B cell (primary cell): ENCODE measurements at regions not wholly inside any gene's neighbourhood (a gene's known extent, or its start where the extent isn't known, plus 50 kb on each side); places are given as distances from the start of the nearest gene placed in this dataset.

Experiments used
- ATAC-seq: fragments of 200-7000 bp; cut with Tn5 transposase; one replicate; pipeline ENCODE4 v1.10.0; 2021; ENCODE audit warnings: low read depth, mild to moderate bottlenecking, moderate number of reproducible peaks, moderate library complexity
- CTCF ChIA-PET: fragments of 350-600 bp; sonication (Branson Sonifier 250); formaldehyde crosslinking; loops from one replicate; lab custom pipeline; 2021; ENCODE audit warnings: antibody characterized with exemption, inconsistent platforms; lab: Charles Lee
- POLR2A ChIA-PET: fragments of 350-600 bp; sonication (Branson Sonifier 250); formaldehyde crosslinking; loops from one replicate; lab custom pipeline; 2021; ENCODE audit warnings: antibody characterized with exemption; lab: Charles Lee
- DNase-seq: peaks from one replicate; pipeline ENCODE4 v3.0.0; 2013
- H2AFZ ChIP-seq: 2 replicates; pipeline ENCODE4 v1.6.1; 2012; ENCODE audit warnings: mild to moderate bottlenecking, low read depth, low read length; ENCODE audit not compliant: insufficient read depth, poor library complexity, severe bottlenecking
- H3K27ac ChIP-seq, 2 donors: 1 replicate in 1 of 2; 2 replicates in 1 of 2; pipeline ENCODE4 v1.5.1; 2012 to 2013; ENCODE audit warnings: low read length in 2 of 2, mild to moderate bottlenecking in 2 of 2, moderate library complexity in 1 of 2
- H3K27me3 ChIP-seq, 4 experiments: fragments of 200-600 bp in 1 of 4; sonication (generic) in 1 of 4; replicated peaks in 1 of 4; 1 replicate in 2 of 4; 2 replicates in 2 of 4; pipeline versions ENCODE4 v1.6.1 to v1.7.0; 2013 to 2016; ENCODE audit warnings: low read length in 3 of 4, mild to moderate bottlenecking in 2 of 4, mixed read lengths in 1 of 4, moderate library complexity in 1 of 4; ENCODE audit not compliant: insufficient read depth in 4 of 4, control insufficient read depth in 3 of 4; ENCODE audit errors: control extremely low read depth in 1 of 4
- H3K36me3 ChIP-seq, 2 experiments: replicated peaks in 1 of 2; 1 replicate in 1 of 2; 2 replicates in 1 of 2; pipeline versions ENCODE4 v1.6.1 to v1.7.1; 2013; ENCODE audit warnings: low read length in 1 of 2; ENCODE audit not compliant: insufficient read depth in 2 of 2, control insufficient read depth in 1 of 2; ENCODE audit errors: control extremely low read depth in 1 of 2, extremely low read depth in 1 of 2
- H3K4me1 ChIP-seq, 2 donors: fragments of 200-600 bp in 1 of 2; sonication (generic) in 1 of 2; 1 replicate in 1 of 2; 2 replicates in 1 of 2; pipeline versions ENCODE4 v1.5.1 to v1.6.1; 2013 to 2017; ENCODE audit warnings: low read length in 2 of 2; ENCODE audit not compliant: control insufficient read depth in 2 of 2, insufficient read depth in 2 of 2
- H3K4me2 ChIP-seq: replicated peaks from 2 replicates; pipeline ENCODE3; 2012; ENCODE audit warnings: mild to moderate bottlenecking, low read depth, low read length; ENCODE audit not compliant: poor library complexity, severe bottlenecking
- H3K4me3 ChIP-seq, 5 experiments: fragments of 200-600 bp in 1 of 5; sonication (generic) in 1 of 5; 1 replicate in 3 of 5; 2 replicates in 2 of 5; pipeline versions ENCODE4 v1.5.1 to v1.7.0; 2011 to 2016; ENCODE audit warnings: low read length in 4 of 5, mild to moderate bottlenecking in 4 of 5, low read depth in 2 of 5, control low read depth in 1 of 5, moderate library complexity in 1 of 5; ENCODE audit not compliant: insufficient read depth in 1 of 5; ENCODE audit errors: control extremely low read depth in 1 of 5, extremely low read depth in 1 of 5
- H3K79me2 ChIP-seq: fragments of 200-600 bp; sonication (generic); one replicate; pipeline ENCODE4 v1.6.0; 2016; ENCODE audit warnings: low read length; ENCODE audit not compliant: control insufficient read depth, insufficient read depth
- H3K9ac ChIP-seq: fragments of 200-600 bp; sonication (generic); 2 replicates; pipeline ENCODE4 v1.6.1; 2017; ENCODE audit warnings: mild to moderate bottlenecking, low read length, moderate library complexity
- H3K9me3 ChIP-seq, 3 donors: one replicate each; pipeline versions ENCODE4 v1.6.1 to v1.7.1; 2013; ENCODE audit warnings: low read length in 2 of 3; ENCODE audit not compliant: control insufficient read depth in 2 of 3, insufficient read depth in 1 of 3; ENCODE audit errors: control extremely low read depth in 1 of 3
- H4K20me1 ChIP-seq: 2 replicates; pipeline ENCODE4 v1.6.0; 2012; ENCODE audit warnings: mild to moderate bottlenecking, low read length; ENCODE audit not compliant: insufficient read depth, control insufficient read depth, poor library complexity, severe bottlenecking
- H3K27ac Mint-ChIP-seq: one replicate; pipeline ENCODE4 v1.8.0; 2021; ENCODE audit warnings: mixed read lengths
- H3K27me3 Mint-ChIP-seq: one replicate; pipeline ENCODE4 v1.8.0; 2021; ENCODE audit warnings: mixed read lengths
- H3K4me1 Mint-ChIP-seq: one replicate; pipeline ENCODE4 v1.8.0; 2021; ENCODE audit warnings: mixed read lengths
- H3K4me3 Mint-ChIP-seq: one replicate; pipeline ENCODE4 v1.8.0; 2021; ENCODE audit warnings: mixed read lengths
- H3K9me3 Mint-ChIP-seq: one replicate; pipeline ENCODE4 v1.8.0; 2022; ENCODE audit warnings: mixed read lengths; ENCODE audit not compliant: insufficient read depth
- CTCF ChIP-seq: fragments of 200-600 bp; IDR thresholded peaks from one replicate; pipeline ENCODE4 v1.8.0; 2022; ENCODE audit warnings: antibody characterized with exemption, mild to moderate bottlenecking
- EZH2 ChIP-seq: IDR thresholded peaks from 2 replicates; pipeline ENCODE4 v1.6.1; 2012; ENCODE audit warnings: borderline replicate concordance, low read depth, mild to moderate bottlenecking, moderate library complexity, low read length; ENCODE audit not compliant: insufficient read depth, poor library complexity, severe bottlenecking
- WGBS: methylation state at CpG from one replicate; pipeline ENCODE4 v1.1.5; 2013; ENCODE audit warnings: missing lambda C conversion rate; ENCODE audit not compliant: insufficient coverage; 5-methylcytosine and 5-hydroxymethylcytosine counted together
- intact Hi-C: fragments of 100-400 bp; cut with micrococcal nuclease; formaldehyde crosslinking; loops from one replicate; pipeline ENCODE4 v1.10.0; 2022

DNA sequence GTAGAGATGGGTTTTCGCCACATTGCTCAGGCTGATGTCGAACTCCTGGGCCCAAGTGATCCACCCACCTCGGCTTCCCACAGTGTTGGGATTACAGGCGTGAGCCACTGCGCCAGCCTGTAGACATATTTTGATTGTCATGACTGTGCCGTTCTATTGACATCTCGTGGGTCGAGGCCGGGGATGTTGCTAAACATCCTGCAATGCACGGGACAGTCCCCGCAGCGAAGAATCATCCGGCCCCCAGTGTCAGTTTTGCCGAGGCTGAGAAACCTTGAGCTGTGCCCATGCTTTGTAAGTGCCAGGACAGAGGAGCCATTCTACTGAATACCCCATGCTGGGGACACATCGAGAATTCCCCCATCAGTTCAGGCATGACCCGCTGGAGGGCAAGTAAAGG lies 69.1 kb upstream of the GSE1 start:
- H3K4me3 ChIP-seq = no peak overlapping the region
- no peaks in the 10 kb centered on the region for H3K4me1 Mint-ChIP-seq
- no peaks in the 10 kb centered on the region for H4K20me1 ChIP-seq
- TF ChIP-seq CTCF = no peak
- TF ChIP-seq EZH2 = no peak
- CTCF ChIA-PET = no interaction called here
- 94% methylated on average over 16 of the region's 16 CpGs for WGBS
- no peak overlapping the region for H3K4me3 Mint-ChIP-seq
- H3K9me3 Mint-ChIP-seq = no peaks in the 10 kb centered on the region
- no peaks in the 10 kb centered on the region for H3K4me1 ChIP-seq
- ATAC-seq (no peak), DNase-seq (no peak)
- no peak overlapping the region for H3K4me2 ChIP-seq
- no peak overlapping the region for H2AFZ ChIP-seq
- no peak overlapping the region for H3K27ac Mint-ChIP-seq
- no peaks in the 10 kb centered on the region for H3K27me3 Mint-ChIP-seq
- H3K36me3 ChIP-seq = no peaks in the 10 kb centered on the region
- peaks cover 1 to 29% (median 12%) of the 10 kb centered on the region in 3 donors for H3K9me3 ChIP-seq
- no peak overlapping the region for H3K9ac ChIP-seq
- intact Hi-C loops = no loop called here
- POLR2A ChIA-PET = no interaction called here
- H3K27me3 ChIP-seq = no peaks in the 10 kb centered on the region
- H3K79me2 ChIP-seq = no peaks in the 10 kb centered on the region
- no peak overlapping the region for H3K27ac ChIP-seq

GRCh38 chr16:85544668-85545067 lies 68.5 kb upstream of the GSE1 start:
- intact Hi-C loops = no loop called here
- Histone ChIP-seq H3K4me1 (no peaks in the 10 kb centered on the region), H3K27me3 (no peaks in the 10 kb centered on the region), H3K9ac (no peak overlapping the region), H3K9me3 (peaks cover 1 to 23% (median 9%) of the 10 kb centered on the region in 3 donors), H3K79me2 (no peaks in the 10 kb centered on the region), H3K4me2 (no peak overlapping the region), H4K20me1 (no peaks in the 10 kb centered on the region), H2AFZ (no peak overlapping the region), H3K36me3 (no peaks in the 10 kb centered on the region), H3K27ac (no peak overlapping the region), H3K4me3 (no peak overlapping the region)
- TF ChIP-seq EZH2 = no peak
- ChIA-PET POLR2A (no interaction called here), CTCF (no interaction called here)
- H3K4me3 Mint-ChIP-seq = no peak overlapping the region
- DNase-seq (no peak), ATAC-seq (no peak)
- H3K27me3 Mint-ChIP-seq = no peaks in the 10 kb centered on the region
- H3K4me1 Mint-ChIP-seq = no peaks in the 10 kb centered on the region
- H3K27ac Mint-ChIP-seq = no peak overlapping the region
- no peaks in the 10 kb centered on the region for H3K9me3 Mint-ChIP-seq
- 93% methylated on average over 16 of the region's 16 CpGs for WGBS
